Keratinocyte (primary cell): ENCODE measurements at regions not wholly inside any gene's neighbourhood (a gene's known extent, or its start where the extent isn't known, plus 50 kb on each side); places are given as distances from the start of the nearest gene placed in this dataset.
"Not testable (repeated sequence)": the region's sequence is repeated elsewhere in the genome, so short reads cannot be mapped to it uniquely, and the experiment has no call there.

Source experiments
- DNase-seq: peaks from one replicate; pipeline ENCODE4 v3.0.0-alpha.2; 2011; ENCODE audit warnings: low read depth, missing footprints, low spot score
- FAIRE-seq: peaks from 2 replicates; lab custom pipeline; 2011; peaks lifted over from hg19 to GRCh38; lab: Jason Lieb, UNC
- H2AFZ ChIP-seq: 2 replicates; pipeline ENCODE4 v1.6.0; 2012; ENCODE audit warnings: low read length, control low read depth, inconsistent platforms; ENCODE audit not compliant: control insufficient read depth
- H3K27ac ChIP-seq: 2 replicates; pipeline ENCODE4 v1.5.1; 2011; ENCODE audit warnings: low read length; ENCODE audit not compliant: control insufficient read depth, insufficient read depth
- H3K27me3 ChIP-seq: 3 replicates; pipeline ENCODE4 v1.6.0; 2011; ENCODE audit warnings: low read length; ENCODE audit not compliant: control insufficient read depth, insufficient read depth; ENCODE audit errors: extremely low read depth
- H3K36me3 ChIP-seq, 2 experiments: 2 replicates in 1 of 2; 3 replicates in 1 of 2; pipeline ENCODE4 v1.5.1; 2011; ENCODE audit warnings: low read length in 2 of 2, mild to moderate bottlenecking in 1 of 2; ENCODE audit not compliant: control insufficient read depth in 2 of 2, insufficient read depth in 2 of 2; ENCODE audit errors: extremely low read depth in 1 of 2
- H3K4me1 ChIP-seq: 3 replicates; pipeline ENCODE4 v1.5.1; 2011; ENCODE audit warnings: low read length; ENCODE audit not compliant: control insufficient read depth, insufficient read depth; ENCODE audit errors: extremely low read depth
- H3K4me2 ChIP-seq: 3 replicates; pipeline ENCODE4 v1.6.0; 2011; ENCODE audit warnings: low read depth, low read length; ENCODE audit not compliant: control insufficient read depth, insufficient read depth; ENCODE audit errors: extremely low read depth
- H3K4me3 ChIP-seq, 3 experiments: fragments of 200-600 bp in 1 of 3; sonication (generic) in 1 of 3; 2 replicates in 2 of 3; 3 replicates in 1 of 3; pipeline ENCODE4 v1.5.1; 2011 to 2016; ENCODE audit warnings: low read length in 3 of 3, mild to moderate bottlenecking in 3 of 3, control low read depth in 2 of 3, inconsistent platforms in 1 of 3, low read depth in 1 of 3, mixed read lengths in 1 of 3, mixed run types in 1 of 3, moderate library complexity in 1 of 3; ENCODE audit not compliant: control insufficient read depth in 2 of 3, insufficient read depth in 2 of 3; ENCODE audit errors: extremely low read depth in 1 of 3
- H3K79me2 ChIP-seq: 2 replicates; pipeline ENCODE4 v1.6.0; 2012; ENCODE audit warnings: low read length; ENCODE audit not compliant: control insufficient read depth, insufficient read depth
- H3K9ac ChIP-seq: 3 replicates; pipeline ENCODE4 v1.6.0; 2011; ENCODE audit warnings: low read length; ENCODE audit not compliant: control insufficient read depth, insufficient read depth; ENCODE audit errors: extremely low read depth
- H3K9me1 ChIP-seq: 3 replicates; pipeline ENCODE4 v1.6.0; 2011; ENCODE audit warnings: low read length; ENCODE audit not compliant: control insufficient read depth, insufficient read depth; ENCODE audit errors: extremely low read depth
- H3K9me3 ChIP-seq: 2 replicates; pipeline ENCODE4 v1.5.1; 2012; ENCODE audit warnings: low read depth, low read length; ENCODE audit not compliant: control insufficient read depth
- H4K20me1 ChIP-seq: 3 replicates; pipeline ENCODE4 v1.6.0; 2011; ENCODE audit warnings: low read length; ENCODE audit not compliant: control insufficient read depth, insufficient read depth; ENCODE audit errors: extremely low read depth
- CTCF ChIP-seq, 3 experiments: IDR thresholded peaks in 1 of 3; conservative IDR thresholded peaks in 1 of 3; optimal IDR thresholded peaks in 1 of 3; 2 replicates in 2 of 3; 3 replicates in 1 of 3; pipeline versions ENCODE3 to v1.5.1; 2011; ENCODE audit warnings: low read length in 3 of 3, mild to moderate bottlenecking in 3 of 3, moderate library complexity in 2 of 3, control low read depth in 1 of 3, inconsistent platforms in 1 of 3; ENCODE audit not compliant: insufficient read depth in 2 of 3; ENCODE audit errors: extremely low read depth in 1 of 3
- EZH2 ChIP-seq: IDR thresholded peaks from one replicate; pipeline ENCODE4 v1.6.1; 2012; ENCODE audit warnings: inconsistent platforms, mild to moderate bottlenecking, low read length, moderate library complexity
- dilution Hi-C: fragments of 300-500 bp; cut with MboI; formaldehyde crosslinking; loops from one replicate; pipeline ENCODE4 v1.7.0; 2020; ENCODE audit warnings: low sequenced_read_pairs; ENCODE audit not compliant: extremely low pct_ligation_motif_present

GRCh38 chr1:68873144-68873543, 376.3 kb upstream of the DEPDC1 start:
- no peaks in the 10 kb centered on the region for H4K20me1 ChIP-seq
- TF ChIP-seq EZH2 = no peak
- TF ChIP-seq CTCF (optimal IDR thresholded peaks at IDR 0.05 in 1 of 3, IDR thresholded peaks at IDR 0.05 in 1 of 3, conservative IDR thresholded peaks at IDR 0.05 in 1 of 3; ENCODE audit: extremely low read depth in 1 of 3, insufficient read depth in 2 of 3, low read length in 3 of 3) = no peak
- no peaks in the 10 kb centered on the region for H3K79me2 ChIP-seq
- no peak overlapping the region for H3K9ac ChIP-seq
- no peaks in the 10 kb centered on the region for H3K9me3 ChIP-seq
- no peak overlapping the region for H3K4me3 ChIP-seq
- no peak for DNase-seq
- no peaks in the 10 kb centered on the region for H3K9me1 ChIP-seq
- H3K4me2 ChIP-seq = no peak overlapping the region
- FAIRE-seq = no peak
- H3K36me3 ChIP-seq = no peaks in the 10 kb centered on the region
- dilution Hi-C loops = no loop called here
- no peaks in the 10 kb centered on the region for H3K27me3 ChIP-seq
- no peak overlapping the region for H3K27ac ChIP-seq
- H2AFZ ChIP-seq = no peak overlapping the region
- H3K4me1 ChIP-seq = no peaks in the 10 kb centered on the region

DNA sequence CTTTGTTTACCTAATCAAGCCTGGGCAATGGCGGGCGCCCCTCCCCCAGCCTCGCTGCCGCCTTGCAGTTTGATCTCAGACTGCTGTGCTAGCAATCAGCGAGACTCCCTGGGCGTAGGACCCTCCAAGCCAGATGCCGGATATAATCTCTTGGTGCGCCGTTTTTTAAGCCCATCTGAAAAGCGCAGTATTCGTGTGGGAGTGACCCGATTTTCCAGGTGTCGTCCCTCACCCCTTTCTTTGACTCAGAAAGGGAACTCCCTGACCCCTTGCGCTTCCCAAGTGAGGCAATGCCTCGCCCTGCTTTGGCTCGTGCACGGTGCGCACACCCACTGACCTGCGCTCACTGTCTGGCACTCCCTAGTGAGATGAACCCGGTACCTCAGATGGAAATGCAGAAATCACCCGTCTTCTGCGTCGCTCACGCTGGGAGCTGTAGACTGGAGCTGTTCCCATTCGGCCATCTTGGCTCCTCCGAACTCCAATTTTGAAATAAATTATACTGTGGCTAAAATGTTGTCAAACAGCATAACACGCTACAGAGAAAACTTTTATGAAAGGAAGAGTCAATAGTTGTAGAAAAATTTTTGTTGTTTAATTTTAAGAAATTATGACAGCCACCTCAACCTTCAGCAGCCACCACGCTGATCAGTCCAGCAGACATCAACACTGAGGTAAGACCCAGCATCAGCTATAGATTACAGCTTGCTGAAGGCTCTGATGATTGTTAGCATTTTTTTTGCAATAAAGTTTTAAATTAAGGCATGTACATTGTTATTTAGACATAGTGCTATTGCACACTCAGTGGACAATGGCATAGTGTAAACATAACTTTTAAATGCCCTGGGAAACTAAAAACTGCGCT, 384.7 kb upstream of the DEPDC1 start:
- FAIRE-seq, H2AFZ ChIP-seq: not testable (repeated sequence)

More for the DNA sequence above, 384.7 kb upstream of the DEPDC1 start:
- DNase-seq, H3K4me3 ChIP-seq, dilution Hi-C loops, H3K36me3 ChIP-seq, H3K27me3 ChIP-seq, H4K20me1 ChIP-seq, H3K9me1 ChIP-seq, H3K9me3 ChIP-seq, H3K79me2 ChIP-seq, H3K27ac ChIP-seq, H3K4me2 ChIP-seq, H3K4me1 ChIP-seq, H3K9ac ChIP-seq: not testable (repeated sequence)
